ENCODE measurements at regions not wholly inside any gene's neighbourhood (a gene's known extent, or its start where the extent isn't known, plus 50 kb on each side); places are given as distances from the start of the nearest gene placed in this dataset.

- Histone ChIP-seq H3K4me1 (no peaks in the 10 kb centered on the region), H3K27me3 (no peaks in the 10 kb centered on the region), H3K36me3 (no peaks in the 10 kb centered on the region), H3K9me3 (no peaks in the 10 kb centered on the region), H3K27ac (no peak overlapping the region), H3K4me3 (no peak overlapping the region)
- ATAC-seq = no peak
- in situ Hi-C loops (cut with MboI; ENCODE audit: low sequenced_read_pairs in 4 of 4) = no loop called here
- no peak for TF ChIP-seq POLR2A (IDR thresholded peaks at IDR 0.05)
- no peak for TF ChIP-seq CTCF (IDR thresholded peaks at IDR 0.05 in 4 of 5, conservative IDR thresholded peaks at IDR 0.05 in 1 of 5)
- intact Hi-C loops (cut with DNase I; ENCODE audit: low total_unique reads) = no loop called here
- DNase-seq = no peak
Observed at GRCh38 chr16:82421851-82422250, 204.9 kb upstream of the CDH13 start.

DNA sequence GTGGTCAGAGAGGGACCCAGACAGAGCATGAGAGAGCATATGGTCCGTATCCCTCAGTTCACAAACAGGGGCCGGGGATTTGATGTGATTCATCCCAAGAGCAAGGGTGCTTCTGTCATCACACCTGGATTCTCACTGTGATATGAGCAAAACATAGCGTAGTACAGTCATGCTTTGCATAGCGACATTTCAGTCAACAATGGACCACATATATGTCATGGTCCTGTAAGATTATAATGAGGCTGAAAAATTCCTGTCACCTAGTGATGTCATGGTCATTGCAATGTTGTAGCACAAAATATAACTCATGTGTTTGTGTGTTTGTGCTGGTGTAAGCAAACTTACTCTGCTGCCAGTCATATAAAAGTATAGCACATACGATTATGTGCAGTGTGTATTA is 207.4 kb upstream of the CDH13 start:
- in situ Hi-C loops (cut with MboI; ENCODE audit: low sequenced_read_pairs in 4 of 4) = no loop called here
- TF ChIP-seq CTCF (IDR thresholded peaks at IDR 0.05 in 4 of 5, conservative IDR thresholded peaks at IDR 0.05 in 1 of 5) (no peak), POLR2A (IDR thresholded peaks at IDR 0.05) (no peak)

DNA sequence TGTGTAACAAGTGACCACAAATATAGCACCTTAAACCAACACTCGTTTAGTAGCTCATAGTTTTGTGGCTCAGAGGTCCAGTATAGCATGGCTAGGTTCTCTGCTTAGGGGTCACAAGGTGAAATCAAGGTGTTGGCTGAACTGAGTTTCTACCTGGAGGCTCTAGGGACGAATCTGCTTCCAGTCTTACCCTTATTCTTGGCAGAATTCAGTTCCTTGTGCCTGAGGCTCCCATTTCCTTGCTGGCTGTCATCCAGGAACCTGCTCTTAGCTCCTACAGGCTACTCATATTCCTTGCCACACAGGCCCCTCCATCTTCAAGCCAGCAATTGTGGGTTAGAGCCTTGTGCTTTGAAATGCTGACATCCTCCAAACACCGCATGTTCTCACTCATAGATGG is 212.3 kb upstream of the CDH13 start:
- Histone ChIP-seq H3K4me3 (no peak overlapping the region), H3K27me3 (no peaks in the 10 kb centered on the region), H3K4me1 (no peaks in the 10 kb centered on the region), H3K36me3 (no peaks in the 10 kb centered on the region), H3K9me3 (no peaks in the 10 kb centered on the region), H3K27ac (no peak overlapping the region)
- intact Hi-C loops (cut with DNase I; ENCODE audit: low total_unique reads) = no loop called here
- ATAC-seq (no peak), DNase-seq (no peak)
- in situ Hi-C loops (cut with MboI; ENCODE audit: low sequenced_read_pairs in 4 of 4) = no loop called here
- TF ChIP-seq POLR2A (IDR thresholded peaks at IDR 0.05) (no peak), CTCF (IDR thresholded peaks at IDR 0.05 in 4 of 5, conservative IDR thresholded peaks at IDR 0.05 in 1 of 5) (no peak)

More for the DNA sequence above, 207.4 kb upstream of the CDH13 start:
- Histone ChIP-seq H3K27me3 (no peaks in the 10 kb centered on the region), H3K4me1 (no peaks in the 10 kb centered on the region), H3K27ac (no peak overlapping the region), H3K9me3 (no peaks in the 10 kb centered on the region), H3K4me3 (no peak overlapping the region), H3K36me3 (no peaks in the 10 kb centered on the region)
- intact Hi-C loops (cut with DNase I; ENCODE audit: low total_unique reads) = no loop called here
- DNase-seq (no peak), ATAC-seq (no peak)

DNA sequence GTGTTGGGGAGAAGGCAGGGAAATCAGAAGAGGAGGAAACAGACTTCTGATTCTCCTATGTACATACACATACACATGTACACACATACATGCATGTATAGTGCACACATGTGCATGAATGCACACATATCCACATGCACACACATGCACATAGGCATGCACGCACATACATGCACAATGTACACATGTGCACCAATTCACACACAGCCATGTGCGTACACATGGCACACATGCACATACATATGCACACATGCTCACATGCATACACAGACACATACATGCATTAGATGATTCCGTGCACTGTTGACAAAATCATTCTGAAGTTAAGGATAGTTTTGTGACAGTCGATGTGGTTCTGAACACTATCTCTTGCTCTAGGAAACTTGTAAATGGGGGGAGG is 214.0 kb upstream of the CDH13 start:
- no peaks in the 10 kb centered on the region for H3K27me3 ChIP-seq
- in situ Hi-C loops (cut with MboI; ENCODE audit: low sequenced_read_pairs in 4 of 4) = no loop called here
- DNase-seq = no peak
- H3K27ac ChIP-seq = no peak overlapping the region
- no peaks in the 10 kb centered on the region for H3K4me1 ChIP-seq
- H3K9me3 ChIP-seq = no peaks in the 10 kb centered on the region
- TF ChIP-seq POLR2A (IDR thresholded peaks at IDR 0.05) = no peak
- no peak for TF ChIP-seq CTCF (IDR thresholded peaks at IDR 0.05 in 4 of 5, conservative IDR thresholded peaks at IDR 0.05 in 1 of 5)
- no peak for ATAC-seq
- no peaks in the 10 kb centered on the region for H3K36me3 ChIP-seq
- H3K4me3 ChIP-seq = no peak overlapping the region
- intact Hi-C loops (cut with DNase I; ENCODE audit: low total_unique reads) = no loop called here

DNA sequence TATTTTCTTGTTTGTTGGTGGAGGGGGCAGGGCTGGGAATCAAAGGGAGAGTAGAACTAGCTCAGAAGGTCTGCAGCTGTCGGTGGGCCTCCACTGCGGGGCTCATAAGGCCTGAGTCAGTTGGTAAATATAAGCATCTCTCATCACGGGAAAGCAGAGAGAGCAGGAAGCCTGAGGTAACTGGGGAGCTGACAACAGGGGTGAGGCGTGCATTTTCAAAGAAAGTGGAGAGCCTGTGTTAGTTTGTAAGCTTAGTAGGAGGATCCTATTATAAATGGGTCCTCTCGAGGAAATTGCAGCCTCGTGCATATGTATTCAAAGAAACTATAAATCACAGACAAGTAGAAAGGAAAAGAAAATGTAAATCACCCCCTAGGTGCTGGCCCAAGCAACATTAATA is 221.0 kb upstream of the CDH13 start:
- intact Hi-C loops (cut with DNase I; ENCODE audit: low total_unique reads) (no loop called here), in situ Hi-C loops (cut with MboI; ENCODE audit: low sequenced_read_pairs in 4 of 4) (no loop called here)
- Histone ChIP-seq H3K4me1 (no peaks in the 10 kb centered on the region), H3K9me3 (no peaks in the 10 kb centered on the region), H3K27me3 (no peaks in the 10 kb centered on the region), H3K4me3 (no peak overlapping the region), H3K27ac (no peak overlapping the region), H3K36me3 (no peaks in the 10 kb centered on the region)
- no peak for TF ChIP-seq CTCF (IDR thresholded peaks at IDR 0.05 in 4 of 5, conservative IDR thresholded peaks at IDR 0.05 in 1 of 5)
- no peak for TF ChIP-seq POLR2A (IDR thresholded peaks at IDR 0.05)
- no peak for ATAC-seq
- DNase-seq = no peak
